ENCODE measurements at regions not wholly inside any gene's neighbourhood (a gene's known extent, or its start where the extent isn't known, plus 50 kb on each side); places are given as distances from the start of the nearest gene placed in this dataset.

- TF ChIP-seq POLR2A (IDR thresholded peaks at IDR 0.05; ENCODE audit: low read depth, low read length) (no peak), MAX (IDR thresholded peaks at IDR 0.05; ENCODE audit: insufficient read depth, insufficient read length) (no peak), EZH2 (IDR thresholded peaks at IDR 0.05; ENCODE audit: borderline replicate concordance, low read depth, low read length, severe bottlenecking) (no peak), FOS (IDR thresholded peaks at IDR 0.05; ENCODE audit: borderline replicate concordance, insufficient read depth, low read length) (no peak), POLR2AphosphoS5 (IDR thresholded peaks at IDR 0.05; ENCODE audit: insufficient read depth, low read depth, low read length) (no peak)
- TF ChIP-seq, protein P1, sequence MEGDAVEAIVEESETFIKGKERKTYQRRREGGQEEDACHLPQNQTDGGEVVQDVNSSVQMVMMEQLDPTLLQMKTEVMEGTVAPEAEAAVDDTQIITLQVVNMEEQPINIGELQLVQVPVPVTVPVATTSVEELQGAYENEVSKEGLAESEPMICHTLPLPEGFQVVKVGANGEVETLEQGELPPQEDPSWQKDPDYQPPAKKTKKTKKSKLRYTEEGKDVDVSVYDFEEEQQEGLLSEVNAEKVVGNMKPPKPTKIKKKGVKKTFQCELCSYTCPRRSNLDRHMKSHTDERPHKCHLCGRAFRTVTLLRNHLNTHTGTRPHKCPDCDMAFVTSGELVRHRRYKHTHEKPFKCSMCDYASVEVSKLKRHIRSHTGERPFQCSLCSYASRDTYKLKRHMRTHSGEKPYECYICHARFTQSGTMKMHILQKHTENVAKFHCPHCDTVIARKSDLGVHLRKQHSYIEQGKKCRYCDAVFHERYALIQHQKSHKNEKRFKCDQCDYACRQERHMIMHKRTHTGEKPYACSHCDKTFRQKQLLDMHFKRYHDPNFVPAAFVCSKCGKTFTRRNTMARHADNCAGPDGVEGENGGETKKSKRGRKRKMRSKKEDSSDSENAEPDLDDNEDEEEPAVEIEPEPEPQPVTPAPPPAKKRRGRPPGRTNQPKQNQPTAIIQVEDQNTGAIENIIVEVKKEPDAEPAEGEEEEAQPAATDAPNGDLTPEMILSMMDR (IDR thresholded peaks at IDR 0.05; ENCODE audit: extremely low read depth in 1 of 2, insufficient read depth in 1 of 2, low read depth in 1 of 2, low read length in 2 of 2) = no peak
Observed at GRCh38 chr10:35711615-35712411, 69.7 kb upstream of the FZD8 start.

All from endothelial cell of umbilical vein (primary cell).